Astrocyte (in vitro differentiated cells and primary cell): ENCODE measurements at regions not wholly inside any gene's neighbourhood (a gene's known extent, or its start where the extent isn't known, plus 50 kb on each side); places are given as distances from the start of the nearest gene placed in this dataset.

Experiments
- DNase-seq: peaks from one replicate; pipeline ENCODE4 v3.0.0-alpha.2; 2010; ENCODE audit warnings: low read depth
- FAIRE-seq: peaks from 2 replicates; lab custom pipeline; 2011; peaks lifted over from hg19 to GRCh38; lab: Jason Lieb, UNC
- H2AFZ ChIP-seq: 2 replicates; pipeline ENCODE4 v1.6.0; 2012; ENCODE audit warnings: low read depth, low read length, inconsistent platforms
- H3K27ac ChIP-seq: 2 replicates; pipeline ENCODE4 v1.5.1; 2011; ENCODE audit warnings: low read depth, low read length, inconsistent platforms
- H3K27me3 ChIP-seq: 2 replicates; pipeline ENCODE4 v1.6.0; 2011; ENCODE audit warnings: low read length, inconsistent platforms; ENCODE audit not compliant: insufficient read depth
- H3K36me3 ChIP-seq: 2 replicates; pipeline ENCODE4 v1.5.1; 2011; ENCODE audit warnings: low read length, inconsistent platforms; ENCODE audit not compliant: insufficient read depth
- H3K4me1 ChIP-seq: 2 replicates; pipeline ENCODE4 v1.5.1; 2011; ENCODE audit warnings: low read length, inconsistent platforms; ENCODE audit not compliant: insufficient read depth
- H3K4me2 ChIP-seq: 2 replicates; pipeline ENCODE4 v1.6.0; 2012; ENCODE audit warnings: low read length, inconsistent platforms
- H3K4me3 ChIP-seq: 2 replicates; pipeline ENCODE4 v1.5.1; 2011; ENCODE audit warnings: low read depth, mild to moderate bottlenecking, low read length, inconsistent platforms; ENCODE audit not compliant: insufficient read depth
- H3K79me2 ChIP-seq: 2 replicates; pipeline ENCODE4 v1.6.0; 2012; ENCODE audit warnings: mild to moderate bottlenecking, low read length, inconsistent platforms; ENCODE audit not compliant: insufficient read depth
- H3K9ac ChIP-seq: 2 replicates; pipeline ENCODE4 v1.6.0; 2012; ENCODE audit warnings: mild to moderate bottlenecking, low read length, inconsistent platforms
- H3K9me3 ChIP-seq: 2 replicates; pipeline ENCODE4 v1.5.1; 2012; ENCODE audit warnings: low read depth, mild to moderate bottlenecking, low read length, inconsistent platforms; ENCODE audit not compliant: insufficient read depth
- H4K20me1 ChIP-seq: 2 replicates; pipeline ENCODE4 v1.6.0; 2012; ENCODE audit warnings: low read length, inconsistent platforms; ENCODE audit not compliant: insufficient read depth
- H3K27ac Mint-ChIP-seq: one replicate; pipeline ENCODE4 v1.8.0; 2021; ENCODE audit warnings: mild to moderate bottlenecking, mixed read lengths; ENCODE audit not compliant: unreplicated experiment
- H3K27me3 Mint-ChIP-seq: one replicate; pipeline ENCODE4 v1.8.0; 2021; ENCODE audit warnings: low read depth, mixed read lengths; ENCODE audit not compliant: unreplicated experiment
- H3K36me3 Mint-ChIP-seq: one replicate; pipeline ENCODE4 v1.8.0; 2021; ENCODE audit warnings: low read depth, mixed read lengths; ENCODE audit not compliant: unreplicated experiment
- H3K4me1 Mint-ChIP-seq: one replicate; pipeline ENCODE4 v1.8.0; 2021; ENCODE audit warnings: low read depth, mixed read lengths; ENCODE audit not compliant: unreplicated experiment
- H3K4me3 Mint-ChIP-seq: one replicate; pipeline ENCODE4 v1.8.0; 2021; ENCODE audit warnings: mild to moderate bottlenecking, moderate library complexity, mixed read lengths; ENCODE audit not compliant: unreplicated experiment
- H3K9me3 Mint-ChIP-seq: one replicate; pipeline ENCODE4 v1.8.0; 2021; ENCODE audit warnings: mild to moderate bottlenecking, mixed read lengths; ENCODE audit not compliant: unreplicated experiment
- CTCF ChIP-seq: IDR thresholded peaks from 2 replicates; pipeline ENCODE4 v1.5.1; 2011; ENCODE audit warnings: low read depth, mild to moderate bottlenecking, inconsistent platforms, low read length, moderate library complexity; ENCODE audit not compliant: insufficient read depth
- EZH2 ChIP-seq: IDR thresholded peaks from 2 replicates; pipeline ENCODE4 v1.6.1; 2012; ENCODE audit warnings: mild to moderate bottlenecking, low read length, inconsistent platforms; ENCODE audit not compliant: insufficient read depth

DNA sequence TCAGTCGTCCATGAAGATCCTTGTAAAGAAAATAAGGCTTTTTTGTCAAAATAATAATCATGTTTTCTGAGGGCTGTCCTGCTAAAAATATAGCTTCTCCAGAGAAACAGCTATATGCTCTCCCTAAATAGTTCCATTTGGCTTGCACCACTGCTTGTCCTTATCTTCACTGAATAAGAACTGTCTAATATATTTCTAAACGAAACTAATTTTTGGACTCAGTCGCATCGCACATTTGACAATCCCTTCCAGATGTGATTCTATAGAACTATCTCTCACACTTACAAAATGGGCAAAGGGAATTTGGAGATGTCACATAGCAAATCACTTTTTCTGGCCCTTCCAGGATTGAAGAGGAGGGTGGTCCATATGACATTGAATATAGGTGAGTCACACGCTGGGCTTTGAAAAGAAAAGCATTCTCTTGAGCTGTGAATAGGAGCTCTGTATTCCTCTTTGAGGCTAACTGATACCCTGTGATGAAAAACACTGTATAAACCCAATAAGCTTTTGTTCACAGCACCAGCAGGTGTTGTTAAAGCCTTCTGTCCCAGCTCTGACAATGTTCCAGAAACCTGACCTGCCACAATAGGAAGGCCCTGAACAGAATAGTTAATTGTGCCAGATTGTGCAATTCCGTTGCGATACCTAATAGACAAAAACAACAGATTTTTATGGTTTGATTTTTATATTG, 1144.2 kb downstream of the ROBO2 start:
- no peak for FAIRE-seq
- no peaks in the 10 kb centered on the region for H3K4me1 ChIP-seq
- TF ChIP-seq EZH2, result no peak
- TF ChIP-seq CTCF, result no peak
- no peak overlapping the region for H3K4me3 Mint-ChIP-seq
- no peaks in the 10 kb centered on the region for H3K36me3 ChIP-seq
- H3K27me3 Mint-ChIP-seq, result no peaks in the 10 kb centered on the region
- H3K27me3 ChIP-seq, result no peaks in the 10 kb centered on the region
- no peak overlapping the region for H2AFZ ChIP-seq
- DNase-seq, result no peak
- no peaks in the 10 kb centered on the region for H4K20me1 ChIP-seq
- H3K27ac Mint-ChIP-seq, result no peak overlapping the region
- no peaks in the 10 kb centered on the region for H3K79me2 ChIP-seq
- no peaks in the 10 kb centered on the region for H3K9me3 ChIP-seq
- no peak overlapping the region for H3K4me3 ChIP-seq
- H3K9ac ChIP-seq, result no peak overlapping the region
- no peaks in the 10 kb centered on the region for H3K36me3 Mint-ChIP-seq
- peaks cover 5% of the 10 kb centered on the region for H3K4me1 Mint-ChIP-seq
- H3K4me2 ChIP-seq, result no peak overlapping the region
- H3K9me3 Mint-ChIP-seq, result no peaks in the 10 kb centered on the region
- H3K27ac ChIP-seq, result no peak overlapping the region

DNA sequence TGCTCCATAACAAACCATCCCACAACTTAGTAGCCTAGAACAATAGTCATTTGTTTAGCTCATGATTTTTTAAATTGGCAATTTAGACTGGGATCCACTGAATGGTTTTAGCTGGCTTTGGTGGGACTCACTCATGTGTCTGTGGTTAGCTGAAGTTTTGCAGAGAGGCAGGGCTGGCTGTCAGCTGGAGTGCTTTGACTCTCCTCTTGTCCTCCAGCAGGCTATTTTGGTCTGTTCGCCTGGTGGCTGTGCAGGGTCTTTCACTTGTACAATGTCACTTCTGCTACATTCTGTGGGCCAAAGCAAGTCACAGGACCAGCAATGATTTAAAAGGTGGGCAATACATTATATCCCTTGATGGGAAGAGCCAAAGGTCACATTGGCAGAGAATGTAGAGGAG, 1146.5 kb downstream of the ROBO2 start:
- peaks cover 5% of the 10 kb centered on the region for H3K9me3 ChIP-seq
- Mint-ChIP-seq H3K27ac (no peak overlapping the region), H3K4me3 (no peak overlapping the region), H3K9me3 (no peaks in the 10 kb centered on the region), H3K36me3 (no peaks in the 10 kb centered on the region), H3K4me1 (peaks cover 5% of the 10 kb centered on the region), H3K27me3 (no peaks in the 10 kb centered on the region)
- FAIRE-seq (no peak), DNase-seq (no peak)
- no peaks in the 10 kb centered on the region for H3K79me2 ChIP-seq
- H3K4me2 ChIP-seq, result no peak overlapping the region
- no peaks in the 10 kb centered on the region for H4K20me1 ChIP-seq
- no peaks in the 10 kb centered on the region for H3K36me3 ChIP-seq
- H3K9ac ChIP-seq, result no peak overlapping the region
- H3K27ac ChIP-seq, result no peak overlapping the region
- no peaks in the 10 kb centered on the region for H3K4me1 ChIP-seq
- no peak for TF ChIP-seq EZH2
- no peak for TF ChIP-seq CTCF
- H3K4me3 ChIP-seq, result no peak overlapping the region
- no peak overlapping the region for H2AFZ ChIP-seq
- H3K27me3 ChIP-seq, result no peaks in the 10 kb centered on the region

DNA sequence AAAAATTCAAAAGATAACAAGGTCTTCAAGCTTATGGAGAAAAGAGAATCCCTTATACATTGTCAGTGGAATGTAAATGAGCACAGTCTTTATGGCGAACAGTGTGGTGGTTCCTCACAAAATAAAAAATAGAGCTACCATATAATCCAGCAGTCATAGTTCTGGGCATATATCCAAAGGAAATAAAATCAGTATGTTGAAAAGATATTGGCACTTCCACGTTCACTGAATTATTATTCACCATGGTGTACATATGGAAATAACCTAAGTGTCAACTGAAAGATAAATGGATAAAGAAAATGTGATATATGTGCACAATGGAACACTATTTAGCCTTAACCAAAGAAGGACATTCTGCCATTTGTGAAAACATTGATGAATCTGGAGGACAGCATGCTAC, 1161.2 kb downstream of the ROBO2 start:
- no peak overlapping the region for H2AFZ ChIP-seq
- no peaks in the 10 kb centered on the region for H3K9me3 ChIP-seq
- no peak overlapping the region for H3K9ac ChIP-seq
- H3K4me1 ChIP-seq, result peaks cover 3% of the 10 kb centered on the region
- no peak for TF ChIP-seq CTCF
- no peak overlapping the region for H3K4me2 ChIP-seq
- DNase-seq (no peak), FAIRE-seq (no peak)
- Mint-ChIP-seq H3K36me3 (no peaks in the 10 kb centered on the region), H3K27ac (no peak overlapping the region), H3K9me3 (no peaks in the 10 kb centered on the region), H3K4me3 (no peak overlapping the region), H3K27me3 (no peaks in the 10 kb centered on the region), H3K4me1 (peaks cover 6% of the 10 kb centered on the region)
- no peaks in the 10 kb centered on the region for H3K27me3 ChIP-seq
- H3K36me3 ChIP-seq, result no peaks in the 10 kb centered on the region
- no peaks in the 10 kb centered on the region for H4K20me1 ChIP-seq
- H3K79me2 ChIP-seq, result no peaks in the 10 kb centered on the region
- no peak overlapping the region for H3K27ac ChIP-seq
- no peak overlapping the region for H3K4me3 ChIP-seq
